IPS-15b (cell line): ENCODE measurements at regions not wholly inside any gene's neighbourhood (a gene's known extent, or its start where the extent isn't known, plus 50 kb on each side); places are given as distances from the start of the nearest gene placed in this dataset.

Experiments
- H3K27me3 ChIP-seq: one replicate; pipeline ENCODE4 v1.6.1; 2013; ENCODE audit warnings: low read length; ENCODE audit not compliant: control insufficient read depth, insufficient read depth
- H3K36me3 ChIP-seq: one replicate; pipeline ENCODE4 v1.6.1; 2013; ENCODE audit warnings: low read length; ENCODE audit not compliant: control insufficient read depth, insufficient read depth
- H3K4me1 ChIP-seq: one replicate; pipeline ENCODE4 v1.6.1; 2013; ENCODE audit warnings: mild to moderate bottlenecking, low read length; ENCODE audit not compliant: control insufficient read depth, insufficient read depth
- H3K4me3 ChIP-seq: one replicate; pipeline ENCODE4 v1.5.1; 2013; ENCODE audit warnings: low read depth, low read length
- H3K9ac ChIP-seq: one replicate; pipeline ENCODE4 v1.6.1; 2013; ENCODE audit warnings: low read depth, mild to moderate bottlenecking, low read length
- H3K9me3 ChIP-seq: one replicate; pipeline ENCODE4 v1.6.1; 2013; ENCODE audit warnings: mild to moderate bottlenecking, low read length; ENCODE audit not compliant: control insufficient read depth, insufficient read depth

DNA sequence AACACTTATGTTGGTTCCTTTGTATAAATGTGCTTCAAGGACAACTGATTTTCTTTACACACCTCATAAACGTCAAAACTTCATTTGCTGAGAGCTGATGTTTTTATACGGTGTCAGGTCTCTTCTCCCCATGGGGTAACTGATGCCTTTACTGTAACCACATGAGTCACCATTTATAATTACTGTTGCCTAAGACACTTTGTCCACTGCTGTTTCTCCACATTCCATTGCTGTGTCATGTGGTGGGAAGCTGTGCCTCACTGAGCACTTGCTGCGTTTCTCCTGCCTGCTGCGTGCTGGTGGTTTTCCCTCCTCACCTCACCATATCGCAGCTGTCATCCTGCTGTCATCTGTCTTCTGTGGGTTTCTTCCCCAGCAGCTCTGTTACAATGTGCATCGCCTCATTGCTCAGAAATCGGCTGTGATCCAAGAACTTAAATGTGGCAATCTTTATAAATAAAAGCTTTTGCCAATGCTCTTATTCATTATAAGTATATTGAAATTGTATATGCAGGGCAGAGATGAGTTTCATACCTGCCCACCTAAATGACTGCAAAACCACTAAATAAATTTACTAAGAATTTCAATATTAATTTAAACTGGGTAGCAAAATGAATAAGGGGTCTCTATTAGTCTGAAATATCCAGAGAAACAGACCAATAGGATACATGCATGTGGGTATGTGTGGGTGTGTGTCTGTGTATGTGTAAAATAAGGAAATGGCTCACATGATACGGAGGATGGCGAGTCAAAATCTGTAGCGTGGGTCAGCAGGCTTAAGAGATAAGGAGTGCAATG, 547.0 kb upstream of the SLITRK5 start:
- no peak overlapping the region for H3K4me3 ChIP-seq

DNA sequence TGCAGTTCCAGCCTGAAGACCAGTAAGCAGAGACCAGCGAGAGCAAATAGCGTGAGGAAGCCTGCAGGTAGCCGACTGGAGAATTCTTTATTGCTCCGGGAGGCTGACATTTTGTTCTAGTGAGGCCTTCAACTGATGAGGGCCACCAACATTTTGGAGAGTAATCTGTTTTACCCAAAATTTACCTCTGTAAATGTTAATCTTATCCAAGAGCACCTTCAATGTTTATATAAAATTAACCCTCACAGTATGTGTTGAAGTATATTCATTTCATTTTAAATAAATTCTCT, 546.4 kb upstream of the SLITRK5 start:
- H3K9me3 ChIP-seq: no peaks in the 10 kb centered on the region
- no peaks in the 10 kb centered on the region for H3K36me3 ChIP-seq
- no peaks in the 10 kb centered on the region for H3K27me3 ChIP-seq
- H3K4me1 ChIP-seq: peaks cover 4% of the 10 kb centered on the region
- no peak overlapping the region for H3K4me3 ChIP-seq
- no peak overlapping the region for H3K9ac ChIP-seq

More for the DNA sequence above, 547.0 kb upstream of the SLITRK5 start:
- no peaks in the 10 kb centered on the region for H3K36me3 ChIP-seq
- no peaks in the 10 kb centered on the region for H3K9me3 ChIP-seq
- H3K27me3 ChIP-seq: no peaks in the 10 kb centered on the region
- H3K9ac ChIP-seq: no peak overlapping the region
- peaks cover 4% of the 10 kb centered on the region for H3K4me1 ChIP-seq

- Histone ChIP-seq H3K4me1 (peaks cover 4% of the 10 kb centered on the region), H3K36me3 (no peaks in the 10 kb centered on the region), H3K4me3 (no peak overlapping the region), H3K9ac (no peak overlapping the region), H3K9me3 (no peaks in the 10 kb centered on the region), H3K27me3 (no peaks in the 10 kb centered on the region)
Observed at GRCh38 chr13:87128036-87128435, 543.1 kb upstream of the SLITRK5 start.

DNA sequence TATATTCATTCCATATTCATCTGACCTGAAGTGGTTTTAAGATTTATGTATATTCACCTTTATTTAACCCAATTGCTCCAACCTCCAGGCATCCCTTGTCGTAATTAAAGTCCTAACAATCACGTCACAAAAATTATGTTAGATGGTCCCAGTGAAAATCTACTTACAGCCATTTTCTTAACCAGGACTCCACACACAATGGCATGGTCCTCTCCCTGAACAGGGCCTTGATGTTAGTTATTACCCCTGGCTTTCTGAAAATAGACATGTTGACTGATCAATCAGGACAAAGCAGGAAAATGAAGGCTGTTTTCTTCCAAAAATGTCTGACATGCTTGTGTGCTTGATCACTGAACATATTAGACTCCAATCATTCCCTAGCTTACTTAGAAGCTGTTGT, 542.7 kb upstream of the SLITRK5 start:
- no peaks in the 10 kb centered on the region for H3K36me3 ChIP-seq

GRCh38 chr13:87129602-87130300, 541.4 kb upstream of the SLITRK5 start:
- no peak overlapping the region for H3K4me3 ChIP-seq
- no peak overlapping the region for H3K9ac ChIP-seq
- H3K9me3 ChIP-seq: no peaks in the 10 kb centered on the region
- no peaks in the 10 kb centered on the region for H3K27me3 ChIP-seq
- no peaks in the 10 kb centered on the region for H3K4me1 ChIP-seq
- H3K36me3 ChIP-seq: no peaks in the 10 kb centered on the region

More for the DNA sequence above, 542.7 kb upstream of the SLITRK5 start:
- no peaks in the 10 kb centered on the region for H3K9me3 ChIP-seq
- H3K4me3 ChIP-seq: no peak overlapping the region
- H3K9ac ChIP-seq: no peak overlapping the region
- H3K4me1 ChIP-seq: peaks cover 4% of the 10 kb centered on the region
- no peaks in the 10 kb centered on the region for H3K27me3 ChIP-seq

GRCh38 chr13:87130423-87130822, 540.7 kb upstream of the SLITRK5 start:
- Histone ChIP-seq H3K4me1 (no peaks in the 10 kb centered on the region), H3K36me3 (no peaks in the 10 kb centered on the region), H3K4me3 (no peak overlapping the region), H3K9me3 (no peaks in the 10 kb centered on the region), H3K9ac (no peak overlapping the region), H3K27me3 (no peaks in the 10 kb centered on the region)

GRCh38 chr13:87131611-87132010, 539.6 kb upstream of the SLITRK5 start:
- no peaks in the 10 kb centered on the region for H3K4me1 ChIP-seq
- no peak overlapping the region for H3K9ac ChIP-seq
- no peaks in the 10 kb centered on the region for H3K27me3 ChIP-seq
- no peaks in the 10 kb centered on the region for H3K9me3 ChIP-seq
- H3K36me3 ChIP-seq: no peaks in the 10 kb centered on the region
- H3K4me3 ChIP-seq: no peak overlapping the region

GRCh38 chr13:87138866-87139265, 532.3 kb upstream of the SLITRK5 start:
- H3K9me3 ChIP-seq: no peaks in the 10 kb centered on the region
- no peaks in the 10 kb centered on the region for H3K4me1 ChIP-seq
- no peaks in the 10 kb centered on the region for H3K27me3 ChIP-seq
- H3K4me3 ChIP-seq: no peak overlapping the region
- no peaks in the 10 kb centered on the region for H3K36me3 ChIP-seq
- no peak overlapping the region for H3K9ac ChIP-seq

GRCh38 chr13:87147076-87147475, 524.1 kb upstream of the SLITRK5 start:
- H3K9ac ChIP-seq: no peak overlapping the region
- no peaks in the 10 kb centered on the region for H3K27me3 ChIP-seq
- H3K4me3 ChIP-seq: no peak overlapping the region
- no peaks in the 10 kb centered on the region for H3K36me3 ChIP-seq
- no peaks in the 10 kb centered on the region for H3K9me3 ChIP-seq
- H3K4me1 ChIP-seq: no peaks in the 10 kb centered on the region

GRCh38 chr13:87153371-87153770, 517.8 kb upstream of the SLITRK5 start:
- Histone ChIP-seq H3K4me3 (no peak overlapping the region), H3K27me3 (no peaks in the 10 kb centered on the region), H3K9ac (no peak overlapping the region), H3K9me3 (no peaks in the 10 kb centered on the region), H3K4me1 (no peaks in the 10 kb centered on the region), H3K36me3 (no peaks in the 10 kb centered on the region)

DNA sequence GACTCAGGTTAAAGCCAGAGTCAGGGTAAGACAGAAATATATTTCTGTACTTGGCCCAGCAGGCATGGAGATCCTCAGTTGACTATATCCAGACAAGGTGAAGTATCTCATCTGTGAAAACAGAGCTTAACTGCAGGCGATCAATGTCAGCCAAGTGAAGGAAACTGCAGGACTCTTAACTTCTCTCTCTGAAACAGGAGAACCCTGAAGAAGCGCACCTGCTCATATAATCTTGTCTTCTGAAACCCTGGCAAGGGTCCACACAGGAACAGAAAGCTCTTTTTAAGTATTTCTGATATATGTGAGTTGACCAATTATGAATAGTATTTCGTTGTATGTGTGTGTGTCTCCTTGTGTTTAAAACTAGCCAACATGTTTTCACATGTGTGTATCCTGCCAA, 504.8 kb upstream of the SLITRK5 start:
- no peaks in the 10 kb centered on the region for H3K27me3 ChIP-seq
- no peak overlapping the region for H3K4me3 ChIP-seq
- no peaks in the 10 kb centered on the region for H3K36me3 ChIP-seq
- no peaks in the 10 kb centered on the region for H3K4me1 ChIP-seq
- H3K9ac ChIP-seq: no peak overlapping the region
- H3K9me3 ChIP-seq: no peaks in the 10 kb centered on the region

DNA sequence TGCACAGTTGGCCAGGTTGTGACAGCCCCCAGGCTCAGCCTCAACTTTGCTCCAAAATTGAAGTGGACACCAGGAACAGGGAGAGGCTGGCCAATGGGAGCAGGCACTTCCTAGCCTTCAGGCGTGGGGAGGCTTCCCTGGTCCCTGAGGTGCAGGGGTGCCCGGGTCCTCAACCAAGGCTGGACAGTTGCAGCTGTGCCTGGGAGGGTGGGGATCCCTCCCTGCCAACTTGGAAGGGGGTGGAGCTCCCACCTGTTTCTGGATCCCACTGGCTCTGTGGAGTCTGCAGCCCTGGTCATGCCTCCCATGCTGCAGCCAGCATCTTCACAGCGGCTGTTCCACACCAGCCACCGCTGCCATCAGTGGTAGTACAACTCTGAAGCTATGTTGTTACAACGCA, 502.8 kb upstream of the SLITRK5 start:
- Histone ChIP-seq H3K9ac (no peak overlapping the region), H3K4me3 (no peak overlapping the region), H3K36me3 (no peaks in the 10 kb centered on the region), H3K4me1 (no peaks in the 10 kb centered on the region), H3K9me3 (no peaks in the 10 kb centered on the region), H3K27me3 (no peaks in the 10 kb centered on the region)
